ENCODE measurements at regions not wholly inside any gene's neighbourhood (a gene's known extent, or its start where the extent isn't known, plus 50 kb on each side); places are given as distances from the start of the nearest gene placed in this dataset.

DNA sequence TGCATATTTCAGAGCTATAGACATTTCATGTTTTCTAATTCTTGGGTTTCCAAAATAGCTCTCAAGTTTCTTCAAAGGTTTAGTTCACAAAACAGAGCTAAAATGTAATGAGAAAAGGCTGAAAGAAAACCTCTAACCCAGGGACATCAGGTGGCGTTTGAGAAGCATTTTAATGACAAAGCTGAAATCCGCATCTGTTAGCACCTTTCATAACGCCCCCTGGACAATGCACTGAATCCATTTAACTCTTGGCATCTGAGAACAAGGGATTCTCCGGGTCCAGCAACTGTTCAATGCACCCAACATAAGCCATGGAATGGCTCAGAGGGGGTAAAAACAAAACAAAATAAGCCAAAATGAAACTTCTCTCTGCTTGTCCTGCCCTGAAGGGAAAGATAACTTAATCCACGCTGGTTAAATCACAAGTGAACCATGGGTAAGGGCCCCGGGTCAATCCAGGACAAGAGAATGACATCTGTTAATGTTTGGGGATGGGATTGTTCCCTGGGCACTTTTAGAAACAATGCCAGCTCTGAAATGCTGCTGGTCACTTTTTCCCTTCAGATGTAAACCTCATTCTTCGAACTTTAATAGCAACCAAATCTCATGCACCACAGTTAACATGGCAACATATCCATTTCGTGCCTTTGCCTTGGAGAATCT lies 466.2 kb upstream of the ADAMTS9 start:
- Histone ChIP-seq H3K4me3 (no peak overlapping the region), H3K36me3 (no peaks in the 10 kb centered on the region), H3K27ac (no peak overlapping the region), H3K9me3 (no peaks in the 10 kb centered on the region), H3K4me1 (ENCODE audit: insufficient read depth) (no peaks in the 10 kb centered on the region), H3K27me3 (no peaks in the 10 kb centered on the region)
- no peak for DNase-seq
- WGBS, 3 donors = 77 to 86% (median 83%) methylated on average over 8 of the region's 8 CpGs
- intact Hi-C loops (cut with DNase I) = no loop called here
- TF ChIP-seq EP300 (IDR thresholded peaks at IDR 0.05) (no peak), CTCF (IDR thresholded peaks at IDR 0.05) (no peak), POLR2A (IDR thresholded peaks at IDR 0.05) (no peak)

GRCh38 chr3:65151666-65152065 lies 463.9 kb upstream of the ADAMTS9 start:
- Histone ChIP-seq H3K4me1 (ENCODE audit: insufficient read depth) (no peaks in the 10 kb centered on the region), H3K4me3 (no peak overlapping the region), H3K9me3 (no peaks in the 10 kb centered on the region), H3K36me3 (no peaks in the 10 kb centered on the region), H3K27ac (no peak overlapping the region), H3K27me3 (no peaks in the 10 kb centered on the region)
- intact Hi-C loops (cut with DNase I) = no loop called here
- no peak for TF ChIP-seq EP300 (IDR thresholded peaks at IDR 0.05)
- TF ChIP-seq CTCF (IDR thresholded peaks at IDR 0.05) = no peak
- TF ChIP-seq POLR2A (IDR thresholded peaks at IDR 0.05) = no peak
- 83 to 93% (median 86%) methylated on average over 6 of the region's 6 CpGs for WGBS, 3 donors
- DNase-seq = no peak

GRCh38 chr3:65149877-65150276 lies 462.1 kb upstream of the ADAMTS9 start:
- no peaks in the 10 kb centered on the region for H3K4me1 ChIP-seq (ENCODE audit: insufficient read depth)
- H3K4me3 ChIP-seq = no peak overlapping the region
- no peak overlapping the region for H3K27ac ChIP-seq
- no peaks in the 10 kb centered on the region for H3K9me3 ChIP-seq
- intact Hi-C loops (cut with DNase I) = no loop called here
- WGBS, 3 donors = 98 to 100% (median 100%) methylated on average over 1 of the region's 1 CpG
- no peaks in the 10 kb centered on the region for H3K27me3 ChIP-seq
- H3K36me3 ChIP-seq = no peaks in the 10 kb centered on the region
- DNase-seq = no peak
- no peak for TF ChIP-seq EP300 (IDR thresholded peaks at IDR 0.05)
- no peak for TF ChIP-seq CTCF (IDR thresholded peaks at IDR 0.05)
- TF ChIP-seq POLR2A (IDR thresholded peaks at IDR 0.05) = no peak

- no peak for TF ChIP-seq EP300 (IDR thresholded peaks at IDR 0.05)
- TF ChIP-seq POLR2A (IDR thresholded peaks at IDR 0.05) = no peak
- no peak for TF ChIP-seq CTCF (IDR thresholded peaks at IDR 0.05)
- Histone ChIP-seq H3K9me3 (no peaks in the 10 kb centered on the region), H3K27ac (no peak overlapping the region), H3K36me3 (no peaks in the 10 kb centered on the region), H3K27me3 (no peaks in the 10 kb centered on the region), H3K4me1 (ENCODE audit: insufficient read depth) (no peaks in the 10 kb centered on the region), H3K4me3 (no peak overlapping the region)
- no peak for DNase-seq
- intact Hi-C loops (cut with DNase I) = no loop called here
- 64 to 71% (median 65%) methylated on average over 2 of the region's 2 CpGs for WGBS, 3 donors
These were observed 460.9 kb upstream of the ADAMTS9 start for GRCh38 chr3:65148687-65149086.

Measured in ovary (tissue), 7 donors.